DMS79 (cell line): ENCODE measurements at regions not wholly inside any gene's neighbourhood (a gene's known extent, or its start where the extent isn't known, plus 50 kb on each side); places are given as distances from the start of the nearest gene placed in this dataset.
A peak's percentile ranks its signal among the peaks of the same experiment; 100 is the strongest.
"Not testable (repeated sequence)": the region's sequence is repeated elsewhere in the genome, so short reads cannot be mapped to it uniquely, and the experiment has no call there.

Experiments
- DNase-seq: peaks from one replicate; lab custom pipeline; 2025; lab: John Stamatoyannopoulos, UW

- DNase-seq, result no peak
Observed at GRCh38 chr14:37992499-37992898, 215.2 kb upstream of the SSTR1 start.

- no peak for DNase-seq
Observed at GRCh38 chr14:37994846-37995372, 212.8 kb upstream of the SSTR1 start.

- no peak for DNase-seq
Observed at GRCh38 chr14:37997017-37997416, 210.7 kb upstream of the SSTR1 start.

GRCh38 chr14:38000340-38000739 is 207.4 kb upstream of the SSTR1 start:
- DNase-seq, result no peak

- no peak for DNase-seq
Observed at GRCh38 chr14:38001501-38001900, 206.2 kb upstream of the SSTR1 start.

GRCh38 chr14:38003746-38004609 is 203.7 kb upstream of the SSTR1 start:
- no peak for DNase-seq

- DNase-seq, result no peak
Observed at GRCh38 chr14:38004610-38004879, 203.2 kb upstream of the SSTR1 start.

GRCh38 chr14:38011156-38011555 is 196.5 kb upstream of the SSTR1 start:
- DNase-seq, result not testable (repeated sequence)

GRCh38 chr14:38012056-38012455 is 195.6 kb upstream of the SSTR1 start:
- DNase-seq, result no peak

GRCh38 chr14:38016497-38016896 is 191.2 kb upstream of the SSTR1 start:
- no peak for DNase-seq

- no peak for DNase-seq
Observed at GRCh38 chr14:38021861-38022260, 185.8 kb upstream of the SSTR1 start.

- no peak for DNase-seq
Observed at GRCh38 chr14:38022775-38023174, 184.9 kb upstream of the SSTR1 start.

GRCh38 chr14:38038171-38038570 is 169.5 kb upstream of the SSTR1 start:
- DNase-seq, result no peak

- DNase-seq, result peak; percentile 92
Observed at GRCh38 chr14:38038986-38039385, 168.7 kb upstream of the SSTR1 start.

GRCh38 chr14:38039496-38039895 is 168.2 kb upstream of the SSTR1 start:
- peak; percentile 92 for DNase-seq

GRCh38 chr14:38040411-38040810 is 167.3 kb upstream of the SSTR1 start:
- DNase-seq, result no peak

- no peak for DNase-seq
Observed at GRCh38 chr14:38042322-38042721, 165.4 kb upstream of the SSTR1 start.

GRCh38 chr14:38044710-38045109 is 163.0 kb upstream of the SSTR1 start:
- DNase-seq, result no peak

- no peak for DNase-seq
Observed at GRCh38 chr14:38045461-38045860, 162.2 kb upstream of the SSTR1 start.

GRCh38 chr14:38046160-38046559 is 161.5 kb upstream of the SSTR1 start:
- no peak for DNase-seq

GRCh38 chr14:38047195-38047902 is 160.4 kb upstream of the SSTR1 start:
- DNase-seq, result no peak

- DNase-seq, result no peak
Observed at GRCh38 chr14:38053666-38054065, 154.0 kb upstream of the SSTR1 start.

GRCh38 chr14:38056270-38056669 is 151.4 kb upstream of the SSTR1 start:
- no peak for DNase-seq
